ENCODE measurements at regions not wholly inside any gene's neighbourhood (a gene's known extent, or its start where the extent isn't known, plus 50 kb on each side); places are given as distances from the start of the nearest gene placed in this dataset.

- H3K4me1 ChIP-seq (ENCODE audit: control insufficient read depth, insufficient read depth, low read length): no peaks in the 10 kb centered on the region
- no peaks in the 10 kb centered on the region for H3K27me3 ChIP-seq (ENCODE audit: control insufficient read depth, insufficient read depth, low read length, poor library complexity, severe bottlenecking)
- H3K9ac ChIP-seq (ENCODE audit: extremely low read depth, low read length, poor library complexity, severe bottlenecking): no peak overlapping the region
- Mint-ChIP-seq H3K36me3 (ENCODE audit: low read depth) (no peaks in the 10 kb centered on the region), H3K27me3 (ENCODE audit: insufficient read depth) (peaks cover 8% of the 10 kb centered on the region), H3K4me1 (no peaks in the 10 kb centered on the region), H3K4me3 (no peak overlapping the region), H3K9me3 (peaks cover 29% of the 10 kb centered on the region), H3K27ac (no peak overlapping the region)
- H3K9me3 ChIP-seq (ENCODE audit: control insufficient read depth, low read length): no peaks in the 10 kb centered on the region
- DNase-seq: no peak
- TF ChIP-seq CTCF (conservative IDR thresholded peaks at IDR 0.05): peak; percentile 40
- H3K4me3 ChIP-seq (ENCODE audit: low read length): no peak overlapping the region
- WGBS, 2 experiments (ENCODE audit: insufficient coverage in 1 of 2, insufficient read length in 1 of 2): 60% methylated on average over 1 of the region's 1 CpG; no CpG with 5 or more reads in 1 of the 2 experiments
- no peaks in the 10 kb centered on the region for H3K36me3 ChIP-seq (ENCODE audit: control insufficient read depth, insufficient read depth, low read length)
- H3K27ac ChIP-seq (ENCODE audit: low read depth, low read length): no peak overlapping the region
Measured at GRCh38 chrX:147570483-147570882, 341.2 kb upstream of the FMR1 start.

GRCh38 chrX:147573266-147573665 lies 338.5 kb upstream of the FMR1 start:
- no peak overlapping the region for H3K4me3 Mint-ChIP-seq
- Histone ChIP-seq H3K9me3 (ENCODE audit: control insufficient read depth, low read length) (no peaks in the 10 kb centered on the region), H3K4me1 (ENCODE audit: control insufficient read depth, insufficient read depth, low read length) (no peaks in the 10 kb centered on the region), H3K36me3 (ENCODE audit: control insufficient read depth, insufficient read depth, low read length) (no peaks in the 10 kb centered on the region), H3K27ac (ENCODE audit: low read depth, low read length) (no peak overlapping the region), H3K9ac (ENCODE audit: extremely low read depth, low read length, poor library complexity, severe bottlenecking) (no peak overlapping the region), H3K27me3 (ENCODE audit: control insufficient read depth, insufficient read depth, low read length, poor library complexity, severe bottlenecking) (no peaks in the 10 kb centered on the region), H3K4me3 (ENCODE audit: low read length) (no peak overlapping the region)
- no peak for TF ChIP-seq CTCF (conservative IDR thresholded peaks at IDR 0.05)
- no peak for DNase-seq
- 91% methylated on average over 4 of the region's 4 CpGs; no CpG with 5 or more reads in 1 of the 2 experiments for WGBS, 2 experiments (ENCODE audit: insufficient coverage in 1 of 2, insufficient read length in 1 of 2)
- H3K36me3 Mint-ChIP-seq (ENCODE audit: low read depth): no peaks in the 10 kb centered on the region
- H3K27me3 Mint-ChIP-seq (ENCODE audit: insufficient read depth): peaks cover 12% of the 10 kb centered on the region
- H3K9me3 Mint-ChIP-seq: peaks cover 44% of the 10 kb centered on the region
- no peak overlapping the region for H3K27ac Mint-ChIP-seq
- H3K4me1 Mint-ChIP-seq: no peaks in the 10 kb centered on the region

GRCh38 chrX:147602176-147602696 lies 309.5 kb upstream of the FMR1 start:
- Histone ChIP-seq H3K27me3 (ENCODE audit: control insufficient read depth, insufficient read depth, low read length, poor library complexity, severe bottlenecking) (peaks cover 13% of the 10 kb centered on the region), H3K27ac (ENCODE audit: low read depth, low read length) (no peak overlapping the region), H3K4me1 (ENCODE audit: control insufficient read depth, insufficient read depth, low read length) (no peaks in the 10 kb centered on the region), H3K36me3 (ENCODE audit: control insufficient read depth, insufficient read depth, low read length) (no peaks in the 10 kb centered on the region), H3K9ac (ENCODE audit: extremely low read depth, low read length, poor library complexity, severe bottlenecking) (no peak overlapping the region), H3K4me3 (ENCODE audit: low read length) (no peak overlapping the region), H3K9me3 (ENCODE audit: control insufficient read depth, low read length) (no peaks in the 10 kb centered on the region)
- Mint-ChIP-seq H3K36me3 (ENCODE audit: low read depth) (no peaks in the 10 kb centered on the region), H3K9me3 (peaks cover 22% of the 10 kb centered on the region), H3K4me1 (no peaks in the 10 kb centered on the region), H3K4me3 (no peak overlapping the region), H3K27me3 (ENCODE audit: insufficient read depth) (peaks cover 22% of the 10 kb centered on the region), H3K27ac (no peak overlapping the region)
- 80 to 100% methylated on average over 1 to 3 of the region's 3 CpGs for WGBS, 2 experiments (ENCODE audit: insufficient coverage in 1 of 2, insufficient read length in 1 of 2)
- DNase-seq: no peak
- no peak for TF ChIP-seq CTCF (conservative IDR thresholded peaks at IDR 0.05)
